Thoracic aorta (tissue), 2 donors: ENCODE measurements at regions not wholly inside any gene's neighbourhood (a gene's known extent, or its start where the extent isn't known, plus 50 kb on each side); places are given as distances from the start of the nearest gene placed in this dataset.

Source experiments
- ATAC-seq: fragments of 150-250 bp; one replicate; pipeline ENCODE4 v1.8.0; 2017; ENCODE audit warnings: low read depth; ENCODE audit not compliant: insufficient number of reproducible peaks, low FRiP score
- DNase-seq: peaks from one replicate; pipeline ENCODE4 v3.0.0-alpha.2; 2020; ENCODE audit warnings: low spot score
- H3K27ac ChIP-seq, 2 donors: fragments of 200-600 bp; sonication (generic); 1 replicate in 1 of 2; 2 replicates in 1 of 2; pipeline ENCODE4 v1.5.1; 2016; ENCODE audit warnings: mild to moderate bottlenecking in 2 of 2, moderate library complexity in 2 of 2
- H3K27me3 ChIP-seq: fragments of 200-600 bp; sonication (generic); replicated peaks from 2 replicates; pipeline ENCODE4 v1.6.0; 2016; ENCODE audit warnings: mild to moderate bottlenecking; ENCODE audit not compliant: insufficient read depth
- H3K36me3 ChIP-seq: fragments of 200-600 bp; sonication (generic); one replicate; pipeline ENCODE4 v1.5.1; 2016
- H3K4me1 ChIP-seq, 2 donors: fragments of 200-600 bp; sonication (generic); 1 replicate in 1 of 2; 2 replicates in 1 of 2; pipeline versions ENCODE4 v1.5.1 to v1.6.0; 2016; ENCODE audit warnings: low read depth in 2 of 2, mild to moderate bottlenecking in 1 of 2; ENCODE audit not compliant: control insufficient read depth in 1 of 2
- H3K4me3 ChIP-seq: fragments of 200-600 bp; sonication (generic); 2 replicates; pipeline ENCODE4 v1.5.1; 2016; ENCODE audit warnings: mild to moderate bottlenecking
- H3K9me3 ChIP-seq: fragments of 200-600 bp; sonication (generic); 2 replicates; pipeline ENCODE4 v1.5.1; 2016
- TF ChIP-seq, protein P1 (sequence below): fragments of 200-600 bp; sonication (generic); IDR thresholded peaks from one replicate; pipeline ENCODE4 v1.5.1; 2019; ENCODE audit warnings: antibody characterized with exemption

DNA sequence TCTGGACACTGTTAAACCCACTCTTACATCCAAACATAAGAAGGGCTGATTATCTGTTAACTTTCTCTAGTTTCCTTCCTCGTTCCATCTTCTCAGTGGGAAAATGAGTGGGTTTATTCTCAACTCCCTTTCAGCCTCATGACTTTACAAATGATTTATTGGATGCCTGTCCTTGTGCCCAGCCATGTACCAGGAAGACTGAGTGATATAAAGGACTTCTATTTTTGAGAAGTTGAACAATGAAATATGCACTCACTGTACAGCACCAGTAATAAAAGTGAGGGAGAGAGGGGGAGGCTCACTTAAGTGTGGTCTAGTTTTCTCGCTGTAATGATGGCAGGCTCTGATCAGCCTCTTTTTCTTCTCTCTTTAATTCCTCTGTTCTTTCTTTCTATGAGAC, 277.6 kb downstream of the SMARCA2 start:
- no peaks in the 10 kb centered on the region for H3K27me3 ChIP-seq
- no peaks in the 10 kb centered on the region for H3K9me3 ChIP-seq
- no peak overlapping the region for H3K4me3 ChIP-seq
- ATAC-seq (no peak), DNase-seq (no peak)
- H3K27ac ChIP-seq = no peak overlapping the region
- TF ChIP-seq, protein P1, sequence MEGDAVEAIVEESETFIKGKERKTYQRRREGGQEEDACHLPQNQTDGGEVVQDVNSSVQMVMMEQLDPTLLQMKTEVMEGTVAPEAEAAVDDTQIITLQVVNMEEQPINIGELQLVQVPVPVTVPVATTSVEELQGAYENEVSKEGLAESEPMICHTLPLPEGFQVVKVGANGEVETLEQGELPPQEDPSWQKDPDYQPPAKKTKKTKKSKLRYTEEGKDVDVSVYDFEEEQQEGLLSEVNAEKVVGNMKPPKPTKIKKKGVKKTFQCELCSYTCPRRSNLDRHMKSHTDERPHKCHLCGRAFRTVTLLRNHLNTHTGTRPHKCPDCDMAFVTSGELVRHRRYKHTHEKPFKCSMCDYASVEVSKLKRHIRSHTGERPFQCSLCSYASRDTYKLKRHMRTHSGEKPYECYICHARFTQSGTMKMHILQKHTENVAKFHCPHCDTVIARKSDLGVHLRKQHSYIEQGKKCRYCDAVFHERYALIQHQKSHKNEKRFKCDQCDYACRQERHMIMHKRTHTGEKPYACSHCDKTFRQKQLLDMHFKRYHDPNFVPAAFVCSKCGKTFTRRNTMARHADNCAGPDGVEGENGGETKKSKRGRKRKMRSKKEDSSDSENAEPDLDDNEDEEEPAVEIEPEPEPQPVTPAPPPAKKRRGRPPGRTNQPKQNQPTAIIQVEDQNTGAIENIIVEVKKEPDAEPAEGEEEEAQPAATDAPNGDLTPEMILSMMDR = no peak
- no peaks in the 10 kb centered on the region for H3K36me3 ChIP-seq
- no peaks in the 10 kb centered on the region for H3K4me1 ChIP-seq

DNA sequence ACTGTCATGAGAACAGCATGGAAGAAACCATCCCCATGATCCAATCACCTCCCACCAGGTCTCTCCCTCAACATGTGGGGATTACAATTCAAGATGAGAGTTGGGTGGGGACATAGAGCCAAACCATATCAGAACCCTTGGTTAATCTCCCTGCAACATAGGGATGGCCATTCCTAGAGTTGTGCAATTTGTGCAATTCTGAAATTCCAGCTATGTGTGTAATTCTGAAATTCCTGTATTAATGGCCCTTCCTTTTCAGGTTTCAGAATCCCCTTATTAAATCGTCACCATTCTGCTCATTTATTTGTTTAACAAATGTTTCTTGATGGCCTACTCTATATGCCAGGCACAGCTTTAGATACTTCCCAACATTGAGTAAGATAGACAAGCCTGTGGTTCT, 282.6 kb downstream of the SMARCA2 start:
- no peak overlapping the region for H3K4me3 ChIP-seq
- H3K27me3 ChIP-seq = no peaks in the 10 kb centered on the region
- H3K4me1 ChIP-seq = no peaks in the 10 kb centered on the region
- no peaks in the 10 kb centered on the region for H3K9me3 ChIP-seq
- ATAC-seq (no peak), DNase-seq (no peak)
- TF ChIP-seq, protein P1 = no peak
- H3K36me3 ChIP-seq = no peaks in the 10 kb centered on the region
- no peak overlapping the region for H3K27ac ChIP-seq

DNA sequence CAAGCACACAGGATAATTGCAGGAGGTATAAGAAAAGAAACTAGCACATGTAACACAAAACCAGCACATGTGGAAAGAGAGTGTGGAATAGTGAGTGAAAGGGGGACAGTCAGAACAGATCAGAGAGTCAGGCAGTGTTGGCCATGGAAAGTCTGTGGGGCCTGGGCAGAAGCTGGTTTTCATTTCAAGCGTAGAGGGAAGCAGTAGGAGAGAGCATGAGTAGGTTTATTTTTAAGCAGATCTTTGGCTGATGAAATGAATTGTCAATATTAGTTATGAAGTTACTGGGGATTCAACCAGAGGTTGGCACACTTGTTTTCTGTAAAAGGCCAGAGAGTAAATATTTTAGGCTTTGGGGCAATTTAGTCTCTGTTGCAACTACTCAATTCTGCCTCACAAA, 283.1 kb downstream of the SMARCA2 start:
- no peak for DNase-seq
- no peak overlapping the region for H3K27ac ChIP-seq
- no peak for ATAC-seq
- H3K4me3 ChIP-seq = no peak overlapping the region
- no peaks in the 10 kb centered on the region for H3K36me3 ChIP-seq
- no peaks in the 10 kb centered on the region for H3K9me3 ChIP-seq
- H3K4me1 ChIP-seq = no peaks in the 10 kb centered on the region
- TF ChIP-seq, protein P1 = no peak
- no peaks in the 10 kb centered on the region for H3K27me3 ChIP-seq

DNA sequence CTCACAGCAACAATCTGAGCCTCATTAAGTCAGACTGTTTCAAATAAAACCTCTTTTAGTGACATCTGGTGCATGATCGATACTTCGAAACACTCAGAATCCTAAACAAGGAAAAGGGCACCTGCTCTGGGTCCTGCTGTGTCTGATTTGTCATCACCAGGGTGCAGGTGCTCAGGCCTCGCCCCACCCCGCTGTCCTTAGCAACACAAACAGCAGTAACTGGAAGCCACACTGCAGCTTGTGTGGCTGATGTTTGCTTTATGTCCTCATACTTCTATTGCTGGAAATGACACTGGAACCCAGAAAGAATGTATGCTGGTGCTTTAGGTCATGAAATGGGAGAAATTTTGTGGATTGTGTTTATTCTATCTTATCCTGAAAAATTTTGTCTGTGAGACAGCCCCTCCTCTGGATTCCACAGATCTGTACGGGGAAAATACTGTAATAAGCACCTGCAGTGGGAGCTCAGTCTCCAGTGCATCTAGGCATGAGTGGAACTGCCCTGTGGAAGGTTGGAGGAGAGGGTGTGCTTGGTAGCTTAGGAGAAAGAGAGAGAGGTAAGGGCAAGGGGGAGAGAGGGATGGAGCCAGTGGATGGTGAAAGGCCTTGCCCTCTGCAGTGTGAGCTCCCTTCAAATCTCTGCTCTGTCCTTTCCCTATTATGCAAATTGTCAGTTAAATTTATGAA, 284.2 kb downstream of the SMARCA2 start:
- H3K4me1 ChIP-seq = no peaks in the 10 kb centered on the region
- H3K36me3 ChIP-seq = no peaks in the 10 kb centered on the region
- TF ChIP-seq, protein P1 = no peak
- H3K27ac ChIP-seq = no peak overlapping the region
- no peaks in the 10 kb centered on the region for H3K27me3 ChIP-seq
- DNase-seq (no peak), ATAC-seq (no peak)
- H3K4me3 ChIP-seq = no peak overlapping the region
- H3K9me3 ChIP-seq = no peaks in the 10 kb centered on the region

DNA sequence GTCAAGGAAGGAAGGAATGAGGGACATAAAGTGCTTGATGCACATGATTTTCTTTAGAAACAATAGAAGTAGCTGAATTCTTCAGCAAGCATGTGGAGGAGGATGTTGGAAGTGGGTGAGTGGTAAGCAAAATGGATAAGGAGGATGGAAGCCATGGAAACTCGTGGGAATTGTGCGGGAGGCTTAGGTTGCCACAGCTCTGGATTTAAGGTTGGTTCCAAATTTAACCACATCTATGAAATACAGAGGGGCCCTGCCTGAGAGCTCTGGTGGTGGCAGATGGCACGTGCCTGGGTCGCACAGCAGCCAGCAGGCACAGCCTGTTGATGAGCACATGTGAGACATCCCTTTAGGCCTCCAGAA, 284.7 kb downstream of the SMARCA2 start:
- Histone ChIP-seq H3K9me3 (no peaks in the 10 kb centered on the region), H3K36me3 (no peaks in the 10 kb centered on the region), H3K4me3 (no peak overlapping the region), H3K27ac (no peak overlapping the region), H3K4me1 (no peaks in the 10 kb centered on the region), H3K27me3 (no peaks in the 10 kb centered on the region)
- ATAC-seq = no peak
- TF ChIP-seq, protein P1 = no peak
- no peak for DNase-seq
